ENCODE measurements at regions not wholly inside any gene's neighbourhood (a gene's known extent, or its start where the extent isn't known, plus 50 kb on each side); places are given as distances from the start of the nearest gene placed in this dataset.

- H3K4me2 ChIP-seq (ENCODE audit: low read length), result peak overlapping the region; percentile 78
- H3K4me1 Mint-ChIP-seq (ENCODE audit: low read depth, unreplicated experiment), result peaks cover 37% of the 10 kb centered on the region
- peaks cover 7% of the 10 kb centered on the region for H3K9me3 Mint-ChIP-seq (ENCODE audit: unreplicated experiment)
- peaks cover 2% of the 10 kb centered on the region for H3K36me3 Mint-ChIP-seq (ENCODE audit: low read depth, unreplicated experiment)
- no peaks in the 10 kb centered on the region for H3K9me3 ChIP-seq (ENCODE audit: insufficient read depth, low read depth, low read length)
- no peaks in the 10 kb centered on the region for H3K27me3 Mint-ChIP-seq (ENCODE audit: low read depth, unreplicated experiment)
- H3K4me3 ChIP-seq (ENCODE audit: insufficient read depth, low read depth, low read length), result no peak overlapping the region
- TF ChIP-seq EZH2 (IDR thresholded peaks at IDR 0.05; ENCODE audit: insufficient read depth, low read length) (no peak), CTCF (IDR thresholded peaks at IDR 0.05; ENCODE audit: insufficient read depth, low read depth, low read length) (no peak)
- peaks cover 31% of the 10 kb centered on the region for H3K4me1 ChIP-seq (ENCODE audit: insufficient read depth, low read length)
- H3K27ac ChIP-seq (ENCODE audit: low read depth, low read length), result peak overlapping the region; percentile 96
- no peaks in the 10 kb centered on the region for H3K27me3 ChIP-seq (ENCODE audit: insufficient read depth, low read length)
- DNase-seq (ENCODE audit: low read depth) (no peak), FAIRE-seq (no peak)
- no peaks in the 10 kb centered on the region for H3K79me2 ChIP-seq (ENCODE audit: insufficient read depth, low read length)
- no peaks in the 10 kb centered on the region for H4K20me1 ChIP-seq (ENCODE audit: insufficient read depth, low read length)
- no peak overlapping the region for H3K4me3 Mint-ChIP-seq (ENCODE audit: unreplicated experiment)
- H3K36me3 ChIP-seq (ENCODE audit: insufficient read depth, low read length), result no peaks in the 10 kb centered on the region
- peak overlapping the region; percentile 99 for H3K27ac Mint-ChIP-seq (ENCODE audit: unreplicated experiment)
- peak overlapping the region; percentile 52 for H3K9ac ChIP-seq (ENCODE audit: low read length)
- no peak overlapping the region for H2AFZ ChIP-seq (ENCODE audit: low read depth, low read length)
Observed at GRCh38 chr21:33977721-33978369, 62.2 kb upstream of the ATP5PO start.

- Histone ChIP-seq H3K4me2 (ENCODE audit: low read length) (peak overlapping the region; percentile 78), H2AFZ (ENCODE audit: low read depth, low read length) (no peak overlapping the region), H3K4me1 (ENCODE audit: insufficient read depth, low read length) (peaks cover 31% of the 10 kb centered on the region), H3K27ac (ENCODE audit: low read depth, low read length) (peak overlapping the region; percentile 96), H3K9me3 (ENCODE audit: insufficient read depth, low read depth, low read length) (no peaks in the 10 kb centered on the region), H4K20me1 (ENCODE audit: insufficient read depth, low read length) (no peaks in the 10 kb centered on the region), H3K27me3 (ENCODE audit: insufficient read depth, low read length) (no peaks in the 10 kb centered on the region), H3K36me3 (ENCODE audit: insufficient read depth, low read length) (no peaks in the 10 kb centered on the region), H3K4me3 (ENCODE audit: insufficient read depth, low read depth, low read length) (peak overlapping the region; percentile 30), H3K9ac (ENCODE audit: low read length) (peak overlapping the region; percentile 52), H3K79me2 (ENCODE audit: insufficient read depth, low read length) (no peaks in the 10 kb centered on the region)
- TF ChIP-seq EZH2 (IDR thresholded peaks at IDR 0.05; ENCODE audit: insufficient read depth, low read length) (no peak), CTCF (IDR thresholded peaks at IDR 0.05; ENCODE audit: insufficient read depth, low read depth, low read length) (no peak)
- Mint-ChIP-seq H3K27ac (ENCODE audit: unreplicated experiment) (peak overlapping the region; percentile 99), H3K9me3 (ENCODE audit: unreplicated experiment) (peaks cover 7% of the 10 kb centered on the region), H3K4me3 (ENCODE audit: unreplicated experiment) (peak overlapping the region; percentile 74), H3K4me1 (ENCODE audit: low read depth, unreplicated experiment) (peaks cover 37% of the 10 kb centered on the region), H3K36me3 (ENCODE audit: low read depth, unreplicated experiment) (peaks cover 2% of the 10 kb centered on the region), H3K27me3 (ENCODE audit: low read depth, unreplicated experiment) (no peaks in the 10 kb centered on the region)
- DNase-seq (ENCODE audit: low read depth) (no peak), FAIRE-seq (no peak)
Observed at GRCh38 chr21:33977017-33977720, 61.6 kb upstream of the ATP5PO start.
